ENCODE measurements at regions not wholly inside any gene's neighbourhood (a gene's known extent, or its start where the extent isn't known, plus 50 kb on each side); places are given as distances from the start of the nearest gene placed in this dataset.
"Not testable (repeated sequence)": the region's sequence is repeated elsewhere in the genome, so short reads cannot be mapped to it uniquely, and the experiment has no call there.

- H3K4me1 ChIP-seq: no peaks in the 10 kb centered on the region
- H3K4me3 ChIP-seq (replicated peaks in 1 of 3): no peak overlapping the region
- intact Hi-C loops (cut with DNase I): no loop called here
- no peaks in the 10 kb centered on the region for H3K36me3 ChIP-seq
- no peaks in the 10 kb centered on the region for H3K27me3 ChIP-seq
- no peak for DNase-seq
- H3K9me3 ChIP-seq: no peaks in the 10 kb centered on the region
- TF ChIP-seq POLR2A (IDR thresholded peaks at IDR 0.05): no peak
- TF ChIP-seq, protein P1, sequence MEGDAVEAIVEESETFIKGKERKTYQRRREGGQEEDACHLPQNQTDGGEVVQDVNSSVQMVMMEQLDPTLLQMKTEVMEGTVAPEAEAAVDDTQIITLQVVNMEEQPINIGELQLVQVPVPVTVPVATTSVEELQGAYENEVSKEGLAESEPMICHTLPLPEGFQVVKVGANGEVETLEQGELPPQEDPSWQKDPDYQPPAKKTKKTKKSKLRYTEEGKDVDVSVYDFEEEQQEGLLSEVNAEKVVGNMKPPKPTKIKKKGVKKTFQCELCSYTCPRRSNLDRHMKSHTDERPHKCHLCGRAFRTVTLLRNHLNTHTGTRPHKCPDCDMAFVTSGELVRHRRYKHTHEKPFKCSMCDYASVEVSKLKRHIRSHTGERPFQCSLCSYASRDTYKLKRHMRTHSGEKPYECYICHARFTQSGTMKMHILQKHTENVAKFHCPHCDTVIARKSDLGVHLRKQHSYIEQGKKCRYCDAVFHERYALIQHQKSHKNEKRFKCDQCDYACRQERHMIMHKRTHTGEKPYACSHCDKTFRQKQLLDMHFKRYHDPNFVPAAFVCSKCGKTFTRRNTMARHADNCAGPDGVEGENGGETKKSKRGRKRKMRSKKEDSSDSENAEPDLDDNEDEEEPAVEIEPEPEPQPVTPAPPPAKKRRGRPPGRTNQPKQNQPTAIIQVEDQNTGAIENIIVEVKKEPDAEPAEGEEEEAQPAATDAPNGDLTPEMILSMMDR (IDR thresholded peaks at IDR 0.05): no peak
- no peak overlapping the region for H3K27ac ChIP-seq
- 74% methylated on average over 2 of the region's 2 CpGs; no CpG with 5 or more reads in 1 of the 2 donors for WGBS, 2 donors
Measured at GRCh38 chrX:53824686-53825085, 138.2 kb upstream of the HUWE1 start.

DNA sequence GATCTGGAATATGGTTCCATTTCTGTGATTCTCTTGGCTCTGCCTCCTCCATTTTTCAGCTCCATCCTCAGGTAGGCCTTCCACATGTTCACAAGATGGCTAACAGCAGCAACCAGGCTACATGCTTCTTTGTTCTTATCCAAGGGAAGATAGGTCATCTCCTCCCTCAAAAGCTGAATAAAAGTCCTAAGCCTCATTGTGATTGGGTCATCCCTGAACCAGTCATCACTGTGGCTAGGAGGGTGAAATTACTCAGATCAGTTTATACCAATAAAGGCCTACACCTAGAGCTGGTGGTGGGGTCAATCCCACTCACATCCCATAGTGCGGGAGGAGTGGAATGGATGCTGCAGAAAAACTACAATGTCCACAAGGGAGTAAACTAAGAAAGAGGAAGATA is 131.6 kb upstream of the HUWE1 start:
- H3K4me3 ChIP-seq (replicated peaks in 1 of 3); H3K9me3 ChIP-seq; DNase-seq; intact Hi-C loops (cut with DNase I); H3K36me3 ChIP-seq; H3K27me3 ChIP-seq; H3K27ac ChIP-seq; H3K4me1 ChIP-seq: not testable (repeated sequence)
- WGBS, 2 donors: 100% methylated on average over 1 of the region's 1 CpG

- no peak for TF ChIP-seq POLR2A (IDR thresholded peaks at IDR 0.05)
- TF ChIP-seq, protein P1 (IDR thresholded peaks at IDR 0.05): no peak
- 61 to 79% methylated on average over 3 of the region's 3 CpGs for WGBS, 2 donors
Measured at GRCh38 chrX:53817548-53817947, 131.0 kb upstream of the HUWE1 start.

GRCh38 chrX:53813670-53814440 is 127.3 kb upstream of the HUWE1 start:
- TF ChIP-seq, protein P1 (IDR thresholded peaks at IDR 0.05): no peak
- TF ChIP-seq POLR2A (IDR thresholded peaks at IDR 0.05): no peak

More at GRCh38 chrX:53817548-53817947, 131.0 kb upstream of the HUWE1 start:
- no peaks in the 10 kb centered on the region for H3K4me1 ChIP-seq
- DNase-seq: no peak
- H3K4me3 ChIP-seq (replicated peaks in 1 of 3): no peak overlapping the region
- no peaks in the 10 kb centered on the region for H3K36me3 ChIP-seq
- intact Hi-C loops (cut with DNase I): no loop called here
- H3K27me3 ChIP-seq: no peaks in the 10 kb centered on the region
- H3K27ac ChIP-seq: no peak overlapping the region
- no peaks in the 10 kb centered on the region for H3K9me3 ChIP-seq

DNA sequence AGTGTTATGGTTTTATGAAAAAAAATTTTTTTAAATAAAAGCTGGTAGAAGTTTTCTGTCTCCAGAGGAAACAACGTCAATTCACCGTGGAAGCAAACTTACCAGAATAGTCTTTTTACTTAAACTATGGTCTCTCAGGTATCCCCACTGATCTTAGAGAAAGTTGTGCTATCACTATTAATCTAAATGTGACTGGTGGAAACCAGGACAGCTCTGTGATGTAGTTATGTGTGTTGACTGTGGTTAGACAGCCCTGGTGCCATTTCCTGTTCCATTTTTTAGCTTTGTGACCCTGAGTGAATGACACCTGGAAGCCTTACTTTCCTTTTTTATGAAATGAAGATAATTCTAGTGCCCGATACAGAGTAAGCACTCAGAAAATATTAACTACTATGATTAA is 111.8 kb upstream of the HUWE1 start:
- WGBS, 2 donors: 95 to 97% methylated on average over 3 of the region's 3 CpGs
- Histone ChIP-seq H3K9me3 (no peaks in the 10 kb centered on the region), H3K36me3 (no peaks in the 10 kb centered on the region), H3K27me3 (no peaks in the 10 kb centered on the region), H3K4me1 (no peaks in the 10 kb centered on the region), H3K4me3 (replicated peaks in 1 of 3) (no peak overlapping the region), H3K27ac (no peak overlapping the region)
- intact Hi-C loops (cut with DNase I): no loop called here
- no peak for TF ChIP-seq POLR2A (IDR thresholded peaks at IDR 0.05)
- DNase-seq: no peak

More at GRCh38 chrX:53813670-53814440, 127.3 kb upstream of the HUWE1 start:
- DNase-seq: no peak
- no peaks in the 10 kb centered on the region for H3K36me3 ChIP-seq
- no peaks in the 10 kb centered on the region for H3K4me1 ChIP-seq
- intact Hi-C loops (cut with DNase I): no loop called here
- no peaks in the 10 kb centered on the region for H3K9me3 ChIP-seq
- WGBS, 2 donors: 100% methylated on average over 1 of the region's 15 CpGs; no CpG with 5 or more reads in 1 of the 2 donors
- no peak overlapping the region for H3K27ac ChIP-seq
- no peaks in the 10 kb centered on the region for H3K27me3 ChIP-seq
- no peak overlapping the region for H3K4me3 ChIP-seq (replicated peaks in 1 of 3)

DNA sequence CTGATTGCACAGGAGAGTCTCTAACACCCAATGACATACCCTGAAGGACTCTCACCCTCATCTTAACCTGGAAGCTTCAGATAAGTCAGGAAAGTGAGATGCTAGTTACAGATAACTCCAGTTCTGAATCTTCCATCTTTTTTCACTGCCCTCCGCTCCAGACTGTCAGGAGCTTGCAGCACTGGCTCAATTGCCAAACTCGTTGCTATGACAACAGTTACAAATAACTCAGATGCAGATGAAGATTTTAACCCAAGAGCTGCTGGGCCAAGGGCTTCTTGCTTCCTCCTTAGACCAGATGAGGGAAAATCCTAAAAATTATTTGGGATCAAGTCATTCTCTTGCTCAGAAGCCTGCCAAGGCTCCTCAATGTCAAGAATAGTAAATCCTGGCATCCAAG is 109.1 kb upstream of the HUWE1 start:
- no peaks in the 10 kb centered on the region for H3K4me1 ChIP-seq
- TF ChIP-seq, protein P1 (IDR thresholded peaks at IDR 0.05): no peak
- no peak for TF ChIP-seq POLR2A (IDR thresholded peaks at IDR 0.05)
- H3K9me3 ChIP-seq: no peaks in the 10 kb centered on the region
- intact Hi-C loops (cut with DNase I): no loop called here
- 0 to 11% methylated on average over 2 of the region's 2 CpGs for WGBS, 2 donors
- H3K36me3 ChIP-seq: no peaks in the 10 kb centered on the region
- no peak overlapping the region for H3K27ac ChIP-seq
- no peak for DNase-seq
- no peaks in the 10 kb centered on the region for H3K27me3 ChIP-seq
- no peak overlapping the region for H3K4me3 ChIP-seq (replicated peaks in 1 of 3)
